Fibroblast of skin of abdomen (primary cell): ENCODE measurements at regions not wholly inside any gene's neighbourhood (a gene's known extent, or its start where the extent isn't known, plus 50 kb on each side); places are given as distances from the start of the nearest gene placed in this dataset.

Source experiments
- DNase-seq: peaks from one replicate; pipeline ENCODE4 v3.0.0-alpha.2; 2013

- no peak for DNase-seq
These were observed 134.6 kb downstream of the VRK1 start for GRCh38 chr14:96931751-96932150.

- no peak for DNase-seq
These were observed 137.6 kb downstream of the VRK1 start for GRCh38 chr14:96934638-96935330.

GRCh38 chr14:96938946-96939345, 141.8 kb downstream of the VRK1 start:
- DNase-seq = no peak

- no peak for DNase-seq
These were observed 142.8 kb downstream of the VRK1 start for GRCh38 chr14:96940009-96940408.

GRCh38 chr14:96944297-96944696, 147.1 kb downstream of the VRK1 start:
- no peak for DNase-seq

GRCh38 chr14:96945721-96946120, 148.5 kb downstream of the VRK1 start:
- no peak for DNase-seq

GRCh38 chr14:96949594-96949993, 152.4 kb downstream of the VRK1 start:
- DNase-seq = no peak

- no peak for DNase-seq
These were observed 154.3 kb downstream of the VRK1 start for GRCh38 chr14:96951511-96951910.

GRCh38 chr14:96953087-96953874, 156.1 kb downstream of the VRK1 start:
- DNase-seq = no peak

- DNase-seq = no peak
These were observed 156.6 kb downstream of the VRK1 start for GRCh38 chr14:96953875-96954185.

GRCh38 chr14:96956464-96957239, 159.5 kb downstream of the VRK1 start:
- no peak for DNase-seq

GRCh38 chr14:96958057-96958456, 160.9 kb downstream of the VRK1 start:
- DNase-seq = no peak

GRCh38 chr14:96959992-96960391, 162.8 kb downstream of the VRK1 start:
- DNase-seq = no peak

- DNase-seq = no peak
These were observed 163.5 kb downstream of the VRK1 start for GRCh38 chr14:96960598-96961116.

GRCh38 chr14:96961895-96962294, 164.7 kb downstream of the VRK1 start:
- no peak for DNase-seq

GRCh38 chr14:96962337-96962736, 165.2 kb downstream of the VRK1 start:
- DNase-seq = no peak

GRCh38 chr14:96964726-96965415, 167.7 kb downstream of the VRK1 start:
- DNase-seq = no peak

GRCh38 chr14:96965885-96966595, 168.9 kb downstream of the VRK1 start:
- no peak for DNase-seq

GRCh38 chr14:96975116-96975515, 177.9 kb downstream of the VRK1 start:
- DNase-seq = no peak

- no peak for DNase-seq
These were observed 181.5 kb downstream of the VRK1 start for GRCh38 chr14:96978525-96979272.

- no peak for DNase-seq
These were observed 182.5 kb downstream of the VRK1 start for GRCh38 chr14:96979611-96980074.
